Neural cell (in vitro differentiated cells): ENCODE measurements at regions not wholly inside any gene's neighbourhood (a gene's known extent, or its start where the extent isn't known, plus 50 kb on each side); places are given as distances from the start of the nearest gene placed in this dataset.
"Not testable (repeated sequence)": the region's sequence is repeated elsewhere in the genome, so short reads cannot be mapped to it uniquely, and the experiment has no call there.

Source experiments
- CTCF ChIP-seq: fragments of 450-650 bp; IDR thresholded peaks from 2 replicates; pipeline ENCODE4 v1.5.1; 2014; ENCODE audit warnings: antibody characterized with exemption, mild to moderate bottlenecking, moderate library complexity; ENCODE audit not compliant: poor library complexity, severe bottlenecking
- EP300 ChIP-seq: fragments of 450-650 bp; conservative IDR thresholded peaks from 2 replicates; pipeline ENCODE4 v1.6.1; 2014; ENCODE audit warnings: antibody characterized with exemption, mild to moderate bottlenecking, moderate library complexity; ENCODE audit not compliant: poor library complexity, severe bottlenecking
- REST ChIP-seq: IDR thresholded peaks from 2 replicates; pipeline ENCODE4 v1.6.1; 2012; ENCODE audit warnings: borderline replicate concordance
- SMC3 ChIP-seq: fragments of 450-650 bp; conservative IDR thresholded peaks from 2 replicates; pipeline ENCODE4 v1.6.1; 2014; ENCODE audit warnings: antibody characterized with exemption, mild to moderate bottlenecking, moderate library complexity; ENCODE audit not compliant: poor library complexity

DNA sequence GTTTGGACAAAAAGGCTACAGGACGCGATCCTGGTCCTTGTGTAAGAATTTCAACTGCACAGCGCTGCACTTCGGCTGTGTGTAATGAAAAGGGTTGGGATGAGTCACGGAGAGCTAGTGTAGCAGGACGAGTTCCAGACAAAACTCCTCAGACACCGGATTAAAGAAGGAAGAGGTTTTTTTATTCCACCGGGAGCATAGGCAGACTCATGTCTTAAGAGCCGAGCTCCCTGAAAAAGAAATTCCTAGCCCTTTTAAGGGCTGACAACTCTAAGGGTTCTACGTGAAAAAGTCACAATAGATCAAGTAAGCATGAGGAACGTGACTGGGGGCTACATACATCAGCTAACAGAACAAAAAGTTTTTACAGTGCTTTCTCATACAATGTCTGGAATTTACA, 54.8 kb upstream of the FAM90A1 start:
- TF ChIP-seq CTCF, SMC3, EP300, REST: not testable (repeated sequence)
